Muscle layer of duodenum (tissue), 2 donors: ENCODE measurements at regions not wholly inside any gene's neighbourhood (a gene's known extent, or its start where the extent isn't known, plus 50 kb on each side); places are given as distances from the start of the nearest gene placed in this dataset.
"Not testable (repeated sequence)": the region's sequence is repeated elsewhere in the genome, so short reads cannot be mapped to it uniquely, and the experiment has no call there.

ENCODE experiments used
- H3K27ac ChIP-seq: one replicate; pipeline ENCODE4 v1.7.0; 2013; ENCODE audit warnings: mild to moderate bottlenecking, low read length
- H3K27me3 ChIP-seq: one replicate; pipeline ENCODE4 v1.7.0; 2013; ENCODE audit warnings: low read depth, mild to moderate bottlenecking, control low read depth, low read length
- H3K36me3 ChIP-seq, 2 donors: one replicate each; pipeline ENCODE4 v1.7.0; 2013; ENCODE audit warnings: low read length in 2 of 2, control low read depth in 1 of 2, mild to moderate bottlenecking in 1 of 2; ENCODE audit not compliant: insufficient read depth in 2 of 2, control insufficient read depth in 1 of 2
- H3K4me1 ChIP-seq, 2 donors: one replicate each; pipeline ENCODE4 v1.7.0; 2013; ENCODE audit warnings: low read length in 2 of 2, mild to moderate bottlenecking in 2 of 2, control low read depth in 1 of 2, moderate library complexity in 1 of 2; ENCODE audit not compliant: insufficient read depth in 2 of 2, control insufficient read depth in 1 of 2
- H3K4me3 ChIP-seq, 2 donors: one replicate each; pipeline ENCODE4 v1.7.0; 2013; ENCODE audit warnings: low read length in 2 of 2, low read depth in 1 of 2, mild to moderate bottlenecking in 1 of 2
- H3K9me3 ChIP-seq, 2 donors: one replicate each; pipeline ENCODE4 v1.7.0; 2013; ENCODE audit warnings: low read length in 2 of 2, control low read depth in 1 of 2, mild to moderate bottlenecking in 1 of 2; ENCODE audit not compliant: control insufficient read depth in 1 of 2
- donor health status: healthy.

DNA sequence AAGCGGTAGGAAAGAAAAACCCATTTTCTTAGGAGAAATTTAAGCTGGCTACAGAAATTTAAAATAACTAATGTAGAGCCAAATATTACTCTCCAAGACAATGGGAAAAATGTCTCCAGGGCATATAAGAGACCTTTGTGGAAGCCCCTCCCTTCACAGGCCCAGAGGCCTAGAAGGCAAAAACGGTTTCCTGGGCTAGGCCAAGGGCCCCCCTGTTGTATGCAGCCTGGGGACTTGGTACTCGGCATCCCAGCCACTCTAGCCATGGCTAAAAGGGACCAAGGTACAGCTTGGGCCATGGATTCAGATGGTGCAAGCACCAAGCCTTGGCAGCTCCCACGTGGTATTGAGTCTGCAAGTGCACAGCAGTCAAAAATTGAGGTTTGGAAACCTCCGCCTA lies 90.1 kb downstream of the CGGBP1 start:
- Histone ChIP-seq H3K27ac (no peak overlapping the region), H3K27me3 (no peaks in the 10 kb centered on the region), H3K4me3 (no peak overlapping the region), H3K4me1 (no peaks in the 10 kb centered on the region), H3K9me3 (no peaks in the 10 kb centered on the region), H3K36me3 (no peaks in the 10 kb centered on the region)

DNA sequence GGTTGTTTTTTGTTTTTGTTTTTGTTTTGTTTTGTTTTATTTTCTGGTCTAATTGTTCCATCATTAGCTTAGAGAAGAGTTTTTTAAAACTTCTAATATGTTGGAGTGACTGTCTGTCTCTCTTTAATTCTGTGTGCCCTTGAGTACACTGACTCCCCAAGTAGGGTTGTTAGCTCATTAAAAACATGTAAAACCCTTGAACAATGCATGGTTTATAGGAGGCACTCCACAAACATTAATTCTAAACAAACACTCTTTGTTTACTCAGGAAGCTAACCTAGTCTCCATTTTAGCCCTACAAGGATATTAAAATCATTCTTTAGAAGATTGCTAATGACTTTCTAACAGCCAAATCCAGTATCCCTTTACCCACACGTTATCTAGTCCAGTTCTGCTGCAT lies 100.5 kb downstream of the CGGBP1 start:
- no peaks in the 10 kb centered on the region for H3K36me3 ChIP-seq
- H3K4me3 ChIP-seq, result no peak overlapping the region
- no peak overlapping the region for H3K27ac ChIP-seq
- no peaks in the 10 kb centered on the region for H3K27me3 ChIP-seq
- no peaks in the 10 kb centered on the region for H3K9me3 ChIP-seq
- H3K4me1 ChIP-seq, result no peaks in the 10 kb centered on the region

DNA sequence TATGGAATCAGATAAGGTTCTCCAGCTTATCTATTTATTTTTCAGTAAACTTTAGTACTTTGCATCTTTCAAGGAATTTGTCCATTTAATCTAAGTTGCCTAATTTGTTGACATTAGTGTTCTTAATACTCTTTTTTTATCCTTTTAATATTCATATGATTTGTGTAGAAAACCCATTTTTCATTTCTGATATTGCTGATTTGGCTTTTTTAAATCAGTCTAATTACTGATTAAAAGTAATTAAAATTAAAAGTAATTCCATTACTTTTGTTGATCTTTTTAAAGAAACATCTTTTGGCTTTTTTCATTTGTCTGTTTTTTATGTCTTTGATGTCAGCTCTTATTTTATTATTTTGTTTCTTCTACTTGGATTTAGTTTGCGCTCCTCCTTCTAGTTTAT lies 101.2 kb downstream of the CGGBP1 start:
- Histone ChIP-seq H3K36me3 (no peaks in the 10 kb centered on the region), H3K4me1 (no peaks in the 10 kb centered on the region), H3K4me3 (no peak overlapping the region), H3K9me3 (no peaks in the 10 kb centered on the region), H3K27ac (no peak overlapping the region), H3K27me3 (no peaks in the 10 kb centered on the region)

DNA sequence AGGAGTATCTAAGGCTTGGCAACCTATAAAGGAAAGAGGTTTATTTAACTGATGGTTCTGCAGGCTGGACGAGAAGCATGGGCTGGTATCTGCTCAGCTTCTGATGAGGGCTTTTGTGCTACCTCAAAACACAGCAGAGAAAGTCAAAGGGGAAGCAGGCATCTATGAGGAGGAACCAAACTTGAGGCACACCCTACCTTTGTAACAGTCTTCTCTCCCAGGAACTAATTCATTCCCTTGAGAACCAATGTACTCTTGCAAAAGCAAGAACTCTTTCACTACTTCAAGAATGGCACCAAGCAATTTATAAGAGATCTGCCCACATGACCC lies 109.0 kb downstream of the CGGBP1 start:
- Histone ChIP-seq H3K4me1 (no peaks in the 10 kb centered on the region), H3K36me3 (no peaks in the 10 kb centered on the region), H3K27me3 (no peaks in the 10 kb centered on the region), H3K9me3 (no peaks in the 10 kb centered on the region), H3K27ac (no peak overlapping the region), H3K4me3 (no peak overlapping the region)

DNA sequence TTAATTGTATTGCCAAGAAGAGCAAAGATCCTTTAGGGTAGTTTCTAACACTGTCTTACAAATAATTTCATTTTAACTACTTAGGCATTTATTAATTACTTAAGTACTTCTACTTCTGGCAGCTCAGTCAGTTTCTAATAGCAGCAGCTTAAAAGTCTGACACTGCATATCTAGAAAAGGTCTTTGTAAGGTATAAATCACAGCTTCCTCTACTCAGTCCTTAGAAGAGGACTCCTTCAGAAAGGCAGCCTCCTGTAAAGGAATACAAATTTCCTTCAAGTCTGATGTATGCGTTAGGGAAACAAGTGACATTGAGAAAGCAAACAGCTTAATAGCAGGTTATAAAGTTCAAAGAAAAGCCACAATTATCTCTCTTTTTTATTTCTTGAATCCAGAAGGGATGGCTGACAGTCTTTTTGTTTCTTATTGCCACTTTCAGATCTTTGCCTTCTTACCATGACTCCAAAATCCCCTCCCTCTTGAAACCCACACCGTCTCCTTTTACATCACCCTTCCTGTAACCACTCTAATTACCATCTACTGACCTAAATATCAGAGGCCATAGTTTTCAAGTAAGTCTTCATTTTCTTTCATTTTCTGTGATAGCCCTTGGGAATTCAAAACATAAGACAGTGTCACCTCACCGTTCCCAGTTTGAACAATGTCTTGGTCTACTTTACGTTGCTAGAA lies 109.5 kb downstream of the CGGBP1 start:
- H3K27ac ChIP-seq, result no peak overlapping the region
- no peaks in the 10 kb centered on the region for H3K27me3 ChIP-seq
- no peaks in the 10 kb centered on the region for H3K4me1 ChIP-seq
- H3K9me3 ChIP-seq, result no peaks in the 10 kb centered on the region
- no peaks in the 10 kb centered on the region for H3K36me3 ChIP-seq
- H3K4me3 ChIP-seq, result no peak overlapping the region

DNA sequence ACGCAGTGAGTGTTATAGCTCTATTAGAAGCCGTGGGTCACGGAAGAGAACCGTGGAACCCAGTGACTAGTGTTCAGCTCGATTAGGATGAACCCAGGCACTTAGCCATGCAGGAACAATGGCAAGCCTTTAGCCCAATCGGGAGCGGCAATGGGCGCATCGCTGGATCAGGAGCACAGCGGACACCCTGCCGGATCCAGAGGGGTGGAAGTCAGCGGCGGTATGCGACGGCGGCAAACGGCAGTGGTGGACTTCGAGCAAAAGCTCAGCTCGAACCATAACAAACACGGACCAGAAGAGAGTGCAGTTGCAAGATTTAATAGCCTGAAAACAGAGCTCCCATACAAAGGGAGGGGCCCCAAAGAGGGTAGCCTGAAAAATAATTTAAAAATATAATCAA lies 112.8 kb downstream of the CGGBP1 start:
- H3K9me3 ChIP-seq, H3K27me3 ChIP-seq, H3K36me3 ChIP-seq, H3K4me3 ChIP-seq, H3K27ac ChIP-seq, H3K4me1 ChIP-seq: not testable (repeated sequence)

DNA sequence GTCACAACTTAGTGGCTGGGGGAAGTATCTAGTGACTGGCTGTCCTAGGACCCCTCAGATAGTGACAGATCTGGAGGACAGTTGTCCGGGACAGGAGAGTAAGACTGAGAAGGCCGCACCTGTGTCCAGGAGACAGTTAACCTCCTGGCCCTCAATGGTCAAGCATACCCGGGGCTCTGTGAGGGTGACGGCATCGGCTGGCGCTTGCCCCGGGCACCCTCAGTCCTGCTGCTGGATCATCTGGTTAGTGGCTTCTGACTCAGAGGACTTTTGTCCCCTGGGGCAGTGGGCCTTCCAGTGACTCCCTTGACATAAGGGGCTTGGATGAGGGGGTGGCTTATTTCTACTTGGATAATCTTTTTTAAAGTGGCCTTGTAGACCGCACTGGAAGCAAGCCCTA lies 116.5 kb downstream of the CGGBP1 start:
- H3K4me3 ChIP-seq, H3K27me3 ChIP-seq, H3K4me1 ChIP-seq, H3K27ac ChIP-seq, H3K9me3 ChIP-seq, H3K36me3 ChIP-seq: not testable (repeated sequence)

DNA sequence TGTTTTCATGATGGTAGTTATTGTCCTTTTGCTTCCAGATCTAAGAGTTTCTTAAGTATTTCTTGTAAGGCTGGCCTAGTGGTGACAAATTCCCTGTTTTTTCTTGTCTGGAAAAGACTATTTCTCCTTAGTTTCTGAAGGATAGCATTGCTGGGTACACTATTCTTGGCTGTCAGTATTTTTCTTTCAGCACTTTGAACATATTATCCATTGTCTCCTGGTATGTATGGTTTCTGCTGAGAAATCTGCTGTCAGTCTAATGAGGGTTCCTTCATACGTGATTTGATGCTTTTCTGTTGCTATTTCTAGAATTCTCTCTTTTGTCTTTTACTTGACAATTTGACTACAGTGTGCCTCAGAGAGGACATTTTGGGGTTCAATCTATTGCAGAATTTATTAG lies 134.3 kb downstream of the CGGBP1 start:
- no peaks in the 10 kb centered on the region for H3K27me3 ChIP-seq

DNA sequence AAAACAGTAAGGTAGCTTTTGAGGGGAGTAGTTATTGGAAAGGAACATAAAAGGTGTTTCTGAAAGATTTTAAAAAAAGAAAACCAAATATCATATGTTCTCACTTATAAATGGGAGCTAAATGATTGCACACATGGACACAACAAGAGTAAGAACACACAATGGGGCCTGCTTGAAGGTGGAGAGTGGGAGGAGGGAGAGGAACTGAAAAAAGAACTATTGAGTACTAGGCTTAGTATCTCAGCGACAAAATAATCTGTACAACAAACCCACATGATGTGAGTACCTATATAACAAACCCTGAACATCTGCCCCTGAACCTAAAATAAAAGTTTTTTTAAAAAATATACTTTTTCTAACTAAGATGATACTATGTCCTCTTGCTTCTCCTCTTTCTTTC lies 138.3 kb downstream of the CGGBP1 start:
- H3K9me3 ChIP-seq, result peaks cover 0 to 15% of the 10 kb centered on the region in 2 donors
- no peaks in the 10 kb centered on the region for H3K4me1 ChIP-seq

More for the DNA sequence above, 134.3 kb downstream of the CGGBP1 start:
- Histone ChIP-seq H3K4me3 (no peak overlapping the region), H3K4me1 (no peaks in the 10 kb centered on the region), H3K27ac (no peak overlapping the region), H3K9me3 (peaks cover 0 to 12% of the 10 kb centered on the region in 2 donors), H3K36me3 (no peaks in the 10 kb centered on the region)

DNA sequence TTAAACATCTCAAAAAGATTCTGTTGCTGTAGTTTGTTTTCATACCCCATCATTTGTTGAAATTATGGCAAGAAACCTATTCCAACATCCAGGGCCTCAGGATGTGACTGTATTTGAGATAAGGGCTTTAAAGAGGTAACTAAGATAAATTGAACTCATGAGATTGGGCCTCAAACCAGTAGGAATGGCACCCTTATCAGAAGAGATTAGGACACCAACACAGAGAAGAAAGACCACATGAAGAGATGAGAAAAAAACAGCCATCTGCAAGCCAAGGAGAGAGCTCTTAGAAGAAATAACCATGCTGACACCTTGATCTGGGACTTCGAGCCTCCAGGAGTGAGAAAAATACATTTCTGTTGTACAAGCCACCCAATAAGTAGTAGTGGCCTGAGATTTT lies 157.7 kb downstream of the CGGBP1 start:
- Histone ChIP-seq H3K4me1 (no peaks in the 10 kb centered on the region), H3K9me3 (no peaks in the 10 kb centered on the region), H3K27ac (no peak overlapping the region), H3K36me3 (no peaks in the 10 kb centered on the region), H3K4me3 (no peak overlapping the region), H3K27me3 (no peaks in the 10 kb centered on the region)

More for the DNA sequence above, 138.3 kb downstream of the CGGBP1 start:
- Histone ChIP-seq H3K36me3 (no peaks in the 10 kb centered on the region), H3K27me3 (no peaks in the 10 kb centered on the region), H3K27ac (no peak overlapping the region), H3K4me3 (no peak overlapping the region)

DNA sequence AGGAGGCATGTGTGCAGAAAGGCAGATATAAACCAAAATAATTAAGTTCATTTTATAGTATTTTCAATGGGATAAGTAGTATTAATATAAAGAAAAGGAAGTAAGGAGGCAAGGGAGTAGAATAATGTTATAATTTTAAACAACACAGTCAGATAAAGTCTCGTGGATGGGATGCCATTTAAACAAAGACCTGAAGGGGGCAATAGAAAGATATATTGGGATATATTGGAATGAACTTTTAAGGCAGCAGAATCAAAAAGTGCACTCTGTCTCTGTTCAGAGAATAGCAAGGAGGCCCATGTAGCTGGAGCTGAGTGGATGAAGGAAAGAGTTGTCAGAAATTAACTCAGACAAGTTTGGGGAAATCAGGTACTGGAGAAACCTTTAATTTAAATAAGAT lies 158.7 kb downstream of the CGGBP1 start:
- H3K27ac ChIP-seq, result no peak overlapping the region
- H3K27me3 ChIP-seq, result no peaks in the 10 kb centered on the region
- H3K9me3 ChIP-seq, result no peaks in the 10 kb centered on the region
- H3K4me3 ChIP-seq, result no peak overlapping the region
- no peaks in the 10 kb centered on the region for H3K4me1 ChIP-seq
- no peaks in the 10 kb centered on the region for H3K36me3 ChIP-seq

DNA sequence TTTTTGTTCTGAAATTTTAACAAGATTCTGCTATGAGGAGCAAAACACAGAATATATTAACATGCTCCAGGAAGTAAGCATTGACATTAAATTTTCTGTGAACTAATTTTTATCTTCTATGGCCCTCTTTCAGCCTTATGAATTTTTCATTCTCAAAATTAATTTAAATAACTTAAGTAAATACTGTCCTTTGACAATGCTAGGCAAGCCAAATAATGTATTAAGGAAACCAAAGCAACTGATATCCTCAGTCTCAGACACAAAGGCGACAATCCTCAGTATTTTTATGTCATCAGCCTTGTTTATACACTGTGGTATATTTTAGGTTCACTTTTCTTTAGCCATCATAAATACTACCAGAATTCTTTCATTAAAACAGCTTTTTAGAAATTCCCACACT lies 159.8 kb downstream of the CGGBP1 start:
- no peaks in the 10 kb centered on the region for H3K9me3 ChIP-seq
- no peak overlapping the region for H3K27ac ChIP-seq
- H3K36me3 ChIP-seq, result no peaks in the 10 kb centered on the region
- H3K4me3 ChIP-seq, result no peak overlapping the region
- H3K27me3 ChIP-seq, result no peaks in the 10 kb centered on the region
- H3K4me1 ChIP-seq, result no peaks in the 10 kb centered on the region
